ENCODE measurements at regions not wholly inside any gene's neighbourhood (a gene's known extent, or its start where the extent isn't known, plus 50 kb on each side); places are given as distances from the start of the nearest gene placed in this dataset.

GRCh38 chr3:132236701-132237651 is 80.2 kb upstream of the ACP3 start:
- Histone ChIP-seq H3K4me3 (ENCODE audit: extremely low read depth, insufficient read depth, low read length, poor library complexity, severe bottlenecking) (no peak overlapping the region), H3K36me3 (ENCODE audit: control insufficient read depth, insufficient read depth, low read length) (no peaks in the 10 kb centered on the region), H3K9me3 (ENCODE audit: control insufficient read depth, low read length) (no peaks in the 10 kb centered on the region), H3K27ac (ENCODE audit: low read depth, low read length, severe bottlenecking) (no peak overlapping the region), H3K4me1 (ENCODE audit: control insufficient read depth, insufficient read depth, low read length, poor library complexity, severe bottlenecking) (no peaks in the 10 kb centered on the region)
- WGBS, 2 experiments (ENCODE audit: insufficient coverage in 2 of 2): 89 to 97% methylated on average over 3 of the region's 4 CpGs

GRCh38 chr3:132237652-132238032 is 79.6 kb upstream of the ACP3 start:
- Histone ChIP-seq H3K27ac (ENCODE audit: low read depth, low read length, severe bottlenecking) (no peak overlapping the region), H3K4me1 (ENCODE audit: control insufficient read depth, insufficient read depth, low read length, poor library complexity, severe bottlenecking) (no peaks in the 10 kb centered on the region), H3K9me3 (ENCODE audit: control insufficient read depth, low read length) (no peaks in the 10 kb centered on the region), H3K4me3 (ENCODE audit: extremely low read depth, insufficient read depth, low read length, poor library complexity, severe bottlenecking) (no peak overlapping the region), H3K36me3 (ENCODE audit: control insufficient read depth, insufficient read depth, low read length) (no peaks in the 10 kb centered on the region)

GRCh38 chr3:132239587-132239986 is 77.6 kb upstream of the ACP3 start:
- Histone ChIP-seq H3K27ac (ENCODE audit: low read depth, low read length, severe bottlenecking) (no peak overlapping the region), H3K9me3 (ENCODE audit: control insufficient read depth, low read length) (no peaks in the 10 kb centered on the region), H3K36me3 (ENCODE audit: control insufficient read depth, insufficient read depth, low read length) (no peaks in the 10 kb centered on the region), H3K4me3 (ENCODE audit: extremely low read depth, insufficient read depth, low read length, poor library complexity, severe bottlenecking) (no peak overlapping the region), H3K4me1 (ENCODE audit: control insufficient read depth, insufficient read depth, low read length, poor library complexity, severe bottlenecking) (no peaks in the 10 kb centered on the region)

- Histone ChIP-seq H3K4me1 (ENCODE audit: control insufficient read depth, insufficient read depth, low read length, poor library complexity, severe bottlenecking) (no peaks in the 10 kb centered on the region), H3K9me3 (ENCODE audit: control insufficient read depth, low read length) (no peaks in the 10 kb centered on the region), H3K27ac (ENCODE audit: low read depth, low read length, severe bottlenecking) (no peak overlapping the region), H3K36me3 (ENCODE audit: control insufficient read depth, insufficient read depth, low read length) (no peaks in the 10 kb centered on the region), H3K4me3 (ENCODE audit: extremely low read depth, insufficient read depth, low read length, poor library complexity, severe bottlenecking) (no peak overlapping the region)
- WGBS, 2 experiments (ENCODE audit: insufficient coverage in 2 of 2): 76 to 90% methylated on average over 2 to 3 of the region's 3 CpGs
These were observed 75.3 kb upstream of the ACP3 start for GRCh38 chr3:132241776-132242514.

- no peaks in the 10 kb centered on the region for H3K36me3 ChIP-seq (ENCODE audit: control insufficient read depth, insufficient read depth, low read length)
- no peaks in the 10 kb centered on the region for H3K9me3 ChIP-seq (ENCODE audit: control insufficient read depth, low read length)
- H3K4me3 ChIP-seq (ENCODE audit: extremely low read depth, insufficient read depth, low read length, poor library complexity, severe bottlenecking): no peak overlapping the region
- 85 to 86% methylated on average over 1 to 2 of the region's 3 CpGs for WGBS, 2 experiments (ENCODE audit: insufficient coverage in 2 of 2)
- no peak overlapping the region for H3K27ac ChIP-seq (ENCODE audit: low read depth, low read length, severe bottlenecking)
- H3K4me1 ChIP-seq (ENCODE audit: control insufficient read depth, insufficient read depth, low read length, poor library complexity, severe bottlenecking): no peaks in the 10 kb centered on the region
These were observed 74.4 kb upstream of the ACP3 start for GRCh38 chr3:132242790-132243189.

GRCh38 chr3:132245552-132246142 is 71.6 kb upstream of the ACP3 start:
- no peak overlapping the region for H3K27ac ChIP-seq (ENCODE audit: low read depth, low read length, severe bottlenecking)
- H3K4me3 ChIP-seq (ENCODE audit: extremely low read depth, insufficient read depth, low read length, poor library complexity, severe bottlenecking): no peak overlapping the region
- no peaks in the 10 kb centered on the region for H3K9me3 ChIP-seq (ENCODE audit: control insufficient read depth, low read length)
- no peaks in the 10 kb centered on the region for H3K36me3 ChIP-seq (ENCODE audit: control insufficient read depth, insufficient read depth, low read length)
- no peaks in the 10 kb centered on the region for H3K4me1 ChIP-seq (ENCODE audit: control insufficient read depth, insufficient read depth, low read length, poor library complexity, severe bottlenecking)
- 93 to 95% methylated on average over 2 of the region's 3 CpGs for WGBS, 2 experiments (ENCODE audit: insufficient coverage in 2 of 2)

- H3K4me1 ChIP-seq (ENCODE audit: control insufficient read depth, insufficient read depth, low read length, poor library complexity, severe bottlenecking): no peaks in the 10 kb centered on the region
- H3K9me3 ChIP-seq (ENCODE audit: control insufficient read depth, low read length): no peaks in the 10 kb centered on the region
- H3K36me3 ChIP-seq (ENCODE audit: control insufficient read depth, insufficient read depth, low read length): no peaks in the 10 kb centered on the region
- H3K27ac ChIP-seq (ENCODE audit: low read depth, low read length, severe bottlenecking): no peak overlapping the region
- H3K4me3 ChIP-seq (ENCODE audit: extremely low read depth, insufficient read depth, low read length, poor library complexity, severe bottlenecking): no peak overlapping the region
- WGBS, 2 experiments (ENCODE audit: insufficient coverage in 2 of 2): 90 to 93% methylated on average over 2 to 3 of the region's 3 CpGs
These were observed 71.0 kb upstream of the ACP3 start for GRCh38 chr3:132246212-132246611.

GRCh38 chr3:132247211-132247610 is 70.0 kb upstream of the ACP3 start:
- Histone ChIP-seq H3K9me3 (ENCODE audit: control insufficient read depth, low read length) (no peaks in the 10 kb centered on the region), H3K4me1 (ENCODE audit: control insufficient read depth, insufficient read depth, low read length, poor library complexity, severe bottlenecking) (no peaks in the 10 kb centered on the region), H3K36me3 (ENCODE audit: control insufficient read depth, insufficient read depth, low read length) (no peaks in the 10 kb centered on the region), H3K4me3 (ENCODE audit: extremely low read depth, insufficient read depth, low read length, poor library complexity, severe bottlenecking) (no peak overlapping the region), H3K27ac (ENCODE audit: low read depth, low read length, severe bottlenecking) (no peak overlapping the region)
- WGBS, 2 experiments (ENCODE audit: insufficient coverage in 2 of 2): 100% methylated on average over 1 of the region's 1 CpG; no CpG with 5 or more reads in 1 of the 2 experiments

GRCh38 chr3:132248490-132248889 is 68.7 kb upstream of the ACP3 start:
- no peaks in the 10 kb centered on the region for H3K9me3 ChIP-seq (ENCODE audit: control insufficient read depth, low read length)
- no peak overlapping the region for H3K27ac ChIP-seq (ENCODE audit: low read depth, low read length, severe bottlenecking)
- WGBS, 2 experiments (ENCODE audit: insufficient coverage in 2 of 2): 33 to 60% methylated on average over 1 of the region's 1 CpG
- no peaks in the 10 kb centered on the region for H3K4me1 ChIP-seq (ENCODE audit: control insufficient read depth, insufficient read depth, low read length, poor library complexity, severe bottlenecking)
- H3K36me3 ChIP-seq (ENCODE audit: control insufficient read depth, insufficient read depth, low read length): no peaks in the 10 kb centered on the region
- no peak overlapping the region for H3K4me3 ChIP-seq (ENCODE audit: extremely low read depth, insufficient read depth, low read length, poor library complexity, severe bottlenecking)

GRCh38 chr3:132253262-132253878 is 63.8 kb upstream of the ACP3 start:
- no peak overlapping the region for H3K4me3 ChIP-seq (ENCODE audit: extremely low read depth, insufficient read depth, low read length, poor library complexity, severe bottlenecking)
- no peaks in the 10 kb centered on the region for H3K9me3 ChIP-seq (ENCODE audit: control insufficient read depth, low read length)
- no peak overlapping the region for H3K27ac ChIP-seq (ENCODE audit: low read depth, low read length, severe bottlenecking)
- no peaks in the 10 kb centered on the region for H3K36me3 ChIP-seq (ENCODE audit: control insufficient read depth, insufficient read depth, low read length)
- H3K4me1 ChIP-seq (ENCODE audit: control insufficient read depth, insufficient read depth, low read length, poor library complexity, severe bottlenecking): peaks cover 11% of the 10 kb centered on the region
- 30 to 80% methylated on average over 1 to 3 of the region's 4 CpGs for WGBS, 2 experiments (ENCODE audit: insufficient coverage in 2 of 2)
